ENCODE measurements at regions not wholly inside any gene's neighbourhood (a gene's known extent, or its start where the extent isn't known, plus 50 kb on each side); places are given as distances from the start of the nearest gene placed in this dataset.

GRCh38 chr3:115359536-115359935 is 212.4 kb upstream of the ZBTB20 start:
- Histone ChIP-seq H2AFZ (ENCODE audit: low read length) (no peak overlapping the region), H3K4me2 (ENCODE audit: insufficient read depth, insufficient read length, low read length) (no peak overlapping the region), H3K27me3 (ENCODE audit: insufficient read depth, low read length) (no peaks in the 10 kb centered on the region)

More at GRCh38 chr3:115359536-115359935, 212.4 kb upstream of the ZBTB20 start:
- Histone ChIP-seq H3K4ac (ENCODE audit: low read depth, low read length) (no peak overlapping the region), H3K79me2 (ENCODE audit: insufficient read depth, low read length) (no peaks in the 10 kb centered on the region), H2BK5ac (ENCODE audit: insufficient read length, low read length) (no peak overlapping the region), H4K8ac (replicated peaks; ENCODE audit: insufficient read length, low read depth, low read length) (no peak overlapping the region), H2BK20ac (ENCODE audit: low read depth, low read length, poor library complexity, severe bottlenecking) (no peak overlapping the region), H4K91ac (ENCODE audit: insufficient read length, low read depth, low read length) (no peak overlapping the region), H3T11ph (ENCODE audit: low read length) (no peak overlapping the region), H3K4me1 (ENCODE audit: insufficient read depth, low read length) (no peaks in the 10 kb centered on the region; the same call in 1 of the 2 replicates), H3K14ac (ENCODE audit: insufficient read depth, low read length) (no peak overlapping the region), H3K56ac (ENCODE audit: insufficient read length, low read depth, low read length) (no peak overlapping the region), H3K9me3 (ENCODE audit: control insufficient read depth, low read depth, low read length) (no peaks in the 10 kb centered on the region), H3K27ac (ENCODE audit: insufficient read length, low read depth, low read length) (no peak overlapping the region), H2BK12ac (ENCODE audit: insufficient read length, low read depth, low read length) (no peak overlapping the region), H3K79me1 (ENCODE audit: insufficient read depth, low read depth, low read length, poor library complexity, severe bottlenecking) (no peaks in the 10 kb centered on the region), H2BK15ac (ENCODE audit: low read depth, low read length) (no peak overlapping the region), H4K20me1 (ENCODE audit: control insufficient read depth, insufficient read depth, insufficient read length) (no peaks in the 10 kb centered on the region), H3K23me2 (ENCODE audit: insufficient read length, low read depth, low read length, poor library complexity, severe bottlenecking) (no peaks in the 10 kb centered on the region), H2AK5ac (ENCODE audit: insufficient read length, low read length) (no peak overlapping the region), H4K5ac (ENCODE audit: insufficient read length, low read depth, low read length) (no peak overlapping the region), H3K9ac (ENCODE audit: extremely low read depth, insufficient read length, low read length) (no peak overlapping the region), H3K23ac (ENCODE audit: insufficient read length, low read depth, low read length) (no peak overlapping the region), H3K18ac (ENCODE audit: insufficient read length, low read depth, low read length) (no peak overlapping the region), H2BK120ac (ENCODE audit: low read depth, low read length, poor library complexity, severe bottlenecking) (no peak overlapping the region)
- no peak for DNase-seq
- Mint-ChIP-seq H3K9me3 (peaks cover 0 to 3% of the 10 kb centered on the region in 2 experiments; a peak in 3 of 5 replicates), H3K4me3 (no peak overlapping the region), H3K4me1 (peaks cover 7 to 10% of the 10 kb centered on the region in 2 experiments), H3K27me3 (ENCODE audit: low read depth) (no peaks in the 10 kb centered on the region), H3K36me3 (ENCODE audit: insufficient read depth in 1 of 3, low read depth in 3 of 3) (no peaks in the 10 kb centered on the region; a peak in 1 of 7 replicates), H3K27ac (peak overlapping the region in 1 of 3 experiments; percentile 58; a peak in 1 of 7 replicates)
- WGBS (ENCODE audit: extremely low coverage, insufficient read length, low lambda C conversion rate) = no CpG with 5 or more reads among the region's 2 CpGs
- TF ChIP-seq, protein P1, sequence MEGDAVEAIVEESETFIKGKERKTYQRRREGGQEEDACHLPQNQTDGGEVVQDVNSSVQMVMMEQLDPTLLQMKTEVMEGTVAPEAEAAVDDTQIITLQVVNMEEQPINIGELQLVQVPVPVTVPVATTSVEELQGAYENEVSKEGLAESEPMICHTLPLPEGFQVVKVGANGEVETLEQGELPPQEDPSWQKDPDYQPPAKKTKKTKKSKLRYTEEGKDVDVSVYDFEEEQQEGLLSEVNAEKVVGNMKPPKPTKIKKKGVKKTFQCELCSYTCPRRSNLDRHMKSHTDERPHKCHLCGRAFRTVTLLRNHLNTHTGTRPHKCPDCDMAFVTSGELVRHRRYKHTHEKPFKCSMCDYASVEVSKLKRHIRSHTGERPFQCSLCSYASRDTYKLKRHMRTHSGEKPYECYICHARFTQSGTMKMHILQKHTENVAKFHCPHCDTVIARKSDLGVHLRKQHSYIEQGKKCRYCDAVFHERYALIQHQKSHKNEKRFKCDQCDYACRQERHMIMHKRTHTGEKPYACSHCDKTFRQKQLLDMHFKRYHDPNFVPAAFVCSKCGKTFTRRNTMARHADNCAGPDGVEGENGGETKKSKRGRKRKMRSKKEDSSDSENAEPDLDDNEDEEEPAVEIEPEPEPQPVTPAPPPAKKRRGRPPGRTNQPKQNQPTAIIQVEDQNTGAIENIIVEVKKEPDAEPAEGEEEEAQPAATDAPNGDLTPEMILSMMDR (conservative IDR thresholded peaks at IDR 0.05) = no peak

Data from H9 (cell line).